Neuron (in vitro differentiated cells): ENCODE measurements at regions not wholly inside any gene's neighbourhood (a gene's known extent, or its start where the extent isn't known, plus 50 kb on each side); places are given as distances from the start of the nearest gene placed in this dataset.

Experiments used
- H2AFZ ChIP-seq: one replicate; pipeline ENCODE4 v1.6.1; 2013; ENCODE audit warnings: low read depth, mild to moderate bottlenecking, inconsistent platforms, low read length, moderate library complexity
- H3K27me3 ChIP-seq: one replicate; pipeline ENCODE4 v1.6.1; 2013; ENCODE audit warnings: low read length; ENCODE audit not compliant: insufficient read depth
- H3K36me3 ChIP-seq: one replicate; pipeline ENCODE4 v1.6.1; 2013; ENCODE audit warnings: low read length; ENCODE audit not compliant: insufficient read depth
- H3K4me1 ChIP-seq: one replicate; pipeline ENCODE4 v1.6.1; 2013; ENCODE audit warnings: low read length; ENCODE audit not compliant: insufficient read depth
- H3K4me3 ChIP-seq: 2 replicates; pipeline ENCODE4 v1.5.1; 2013; ENCODE audit warnings: mild to moderate bottlenecking, low read length, moderate library complexity
- H3K9me3 ChIP-seq: one replicate; pipeline ENCODE4 v1.6.1; 2013; ENCODE audit warnings: low read length

GRCh38 chr6:21489826-21490225, 103.7 kb upstream of the SOX4 start:
- no peaks in the 10 kb centered on the region for H3K9me3 ChIP-seq
- no peak overlapping the region for H2AFZ ChIP-seq
- H3K4me1 ChIP-seq: peaks cover 3% of the 10 kb centered on the region
- no peak overlapping the region for H3K4me3 ChIP-seq
- no peaks in the 10 kb centered on the region for H3K27me3 ChIP-seq
- no peaks in the 10 kb centered on the region for H3K36me3 ChIP-seq

GRCh38 chr6:21491955-21492354, 101.6 kb upstream of the SOX4 start:
- Histone ChIP-seq H3K36me3 (no peaks in the 10 kb centered on the region), H3K4me3 (no peak overlapping the region), H3K9me3 (no peaks in the 10 kb centered on the region), H3K27me3 (no peaks in the 10 kb centered on the region), H2AFZ (no peak overlapping the region), H3K4me1 (peaks cover 4% of the 10 kb centered on the region)

GRCh38 chr6:21494505-21494904, 99.0 kb upstream of the SOX4 start:
- Histone ChIP-seq H3K4me3 (no peak overlapping the region), H3K9me3 (no peaks in the 10 kb centered on the region), H2AFZ (no peak overlapping the region), H3K36me3 (no peaks in the 10 kb centered on the region), H3K4me1 (peaks cover 4% of the 10 kb centered on the region), H3K27me3 (no peaks in the 10 kb centered on the region)

- Histone ChIP-seq H2AFZ (peak overlapping the region; percentile 13), H3K27me3 (no peaks in the 10 kb centered on the region), H3K36me3 (no peaks in the 10 kb centered on the region), H3K4me1 (peaks cover 2% of the 10 kb centered on the region), H3K9me3 (no peaks in the 10 kb centered on the region), H3K4me3 (no peak overlapping the region)
These were observed 97.4 kb upstream of the SOX4 start for GRCh38 chr6:21496196-21496595.

GRCh38 chr6:21496706-21497105, 96.8 kb upstream of the SOX4 start:
- Histone ChIP-seq H3K27me3 (no peaks in the 10 kb centered on the region), H3K9me3 (no peaks in the 10 kb centered on the region), H3K4me1 (peaks cover 2% of the 10 kb centered on the region), H3K36me3 (no peaks in the 10 kb centered on the region), H3K4me3 (no peak overlapping the region), H2AFZ (peak overlapping the region; percentile 13)

GRCh38 chr6:21500314-21501020, 93.1 kb upstream of the SOX4 start:
- H2AFZ ChIP-seq: no peak overlapping the region
- peaks cover 2% of the 10 kb centered on the region for H3K4me1 ChIP-seq
- H3K27me3 ChIP-seq: no peaks in the 10 kb centered on the region
- no peaks in the 10 kb centered on the region for H3K36me3 ChIP-seq
- H3K4me3 ChIP-seq: no peak overlapping the region
- H3K9me3 ChIP-seq: peaks cover 3% of the 10 kb centered on the region

- H3K36me3 ChIP-seq: no peaks in the 10 kb centered on the region
- peaks cover 2% of the 10 kb centered on the region for H3K4me1 ChIP-seq
- no peak overlapping the region for H2AFZ ChIP-seq
- H3K9me3 ChIP-seq: peaks cover 3% of the 10 kb centered on the region
- H3K27me3 ChIP-seq: no peaks in the 10 kb centered on the region
- H3K4me3 ChIP-seq: no peak overlapping the region
These were observed 92.6 kb upstream of the SOX4 start for GRCh38 chr6:21501021-21501354.

- no peaks in the 10 kb centered on the region for H3K4me1 ChIP-seq
- H3K27me3 ChIP-seq: no peaks in the 10 kb centered on the region
- peaks cover 3% of the 10 kb centered on the region for H3K9me3 ChIP-seq
- no peak overlapping the region for H2AFZ ChIP-seq
- H3K4me3 ChIP-seq: no peak overlapping the region
- H3K36me3 ChIP-seq: no peaks in the 10 kb centered on the region
These were observed 91.7 kb upstream of the SOX4 start for GRCh38 chr6:21501815-21502214.

GRCh38 chr6:21502682-21503081, 90.9 kb upstream of the SOX4 start:
- Histone ChIP-seq H3K4me3 (no peak overlapping the region), H3K27me3 (no peaks in the 10 kb centered on the region), H3K4me1 (no peaks in the 10 kb centered on the region), H3K36me3 (no peaks in the 10 kb centered on the region), H3K9me3 (peaks cover 3% of the 10 kb centered on the region), H2AFZ (no peak overlapping the region)

GRCh38 chr6:21504790-21505189, 88.8 kb upstream of the SOX4 start:
- Histone ChIP-seq H3K4me3 (no peak overlapping the region), H2AFZ (no peak overlapping the region), H3K4me1 (no peaks in the 10 kb centered on the region), H3K36me3 (no peaks in the 10 kb centered on the region), H3K27me3 (no peaks in the 10 kb centered on the region), H3K9me3 (peaks cover 3% of the 10 kb centered on the region)

GRCh38 chr6:21505574-21505990, 88.0 kb upstream of the SOX4 start:
- Histone ChIP-seq H3K27me3 (no peaks in the 10 kb centered on the region), H3K36me3 (no peaks in the 10 kb centered on the region), H3K9me3 (peaks cover 5% of the 10 kb centered on the region), H3K4me3 (no peak overlapping the region), H3K4me1 (no peaks in the 10 kb centered on the region), H2AFZ (no peak overlapping the region)

GRCh38 chr6:21506126-21506525, 87.4 kb upstream of the SOX4 start:
- Histone ChIP-seq H3K4me3 (no peak overlapping the region), H3K36me3 (no peaks in the 10 kb centered on the region), H3K4me1 (no peaks in the 10 kb centered on the region), H2AFZ (no peak overlapping the region), H3K27me3 (no peaks in the 10 kb centered on the region), H3K9me3 (peaks cover 5% of the 10 kb centered on the region)

GRCh38 chr6:21507811-21508210, 85.7 kb upstream of the SOX4 start:
- no peaks in the 10 kb centered on the region for H3K36me3 ChIP-seq

GRCh38 chr6:21508753-21509152, 84.8 kb upstream of the SOX4 start:
- Histone ChIP-seq H3K27me3 (no peaks in the 10 kb centered on the region), H3K4me1 (no peaks in the 10 kb centered on the region), H3K9me3 (peaks cover 2% of the 10 kb centered on the region), H3K4me3 (no peak overlapping the region), H3K36me3 (no peaks in the 10 kb centered on the region), H2AFZ (no peak overlapping the region)

More at GRCh38 chr6:21507811-21508210, 85.7 kb upstream of the SOX4 start:
- Histone ChIP-seq H2AFZ (no peak overlapping the region), H3K4me3 (no peak overlapping the region), H3K27me3 (no peaks in the 10 kb centered on the region), H3K9me3 (peaks cover 5% of the 10 kb centered on the region), H3K4me1 (no peaks in the 10 kb centered on the region)
